ENCODE measurements at regions not wholly inside any gene's neighbourhood (a gene's known extent, or its start where the extent isn't known, plus 50 kb on each side); places are given as distances from the start of the nearest gene placed in this dataset.

- no peak for DNase-seq (ENCODE audit: low read depth)
Measured at GRCh38 chr2:199707593-199708185, 143.3 kb downstream of the FTCDNL1 start.

GRCh38 chr2:199705538-199705937 is 145.5 kb downstream of the FTCDNL1 start:
- DNase-seq (ENCODE audit: low read depth), result no peak

- DNase-seq (ENCODE audit: low read depth), result peak; percentile 16
Measured at GRCh38 chr2:199704358-199705238, 146.4 kb downstream of the FTCDNL1 start.

GRCh38 chr2:199703199-199703598 is 147.8 kb downstream of the FTCDNL1 start:
- no peak for DNase-seq (ENCODE audit: low read depth)

- no peak for DNase-seq (ENCODE audit: low read depth)
Measured at GRCh38 chr2:199697469-199697868, 153.5 kb downstream of the FTCDNL1 start.

- DNase-seq (ENCODE audit: low read depth), result no peak
Measured at GRCh38 chr2:199696048-199696447, 154.9 kb downstream of the FTCDNL1 start.

- no peak for DNase-seq (ENCODE audit: low read depth)
Measured at GRCh38 chr2:199693861-199694260, 157.1 kb downstream of the FTCDNL1 start.

- DNase-seq (ENCODE audit: low read depth), result peak; percentile 2
Measured at GRCh38 chr2:199692489-199692888, 158.5 kb downstream of the FTCDNL1 start.

- DNase-seq (ENCODE audit: low read depth), result no peak
Measured at GRCh38 chr2:199690225-199690624, 160.8 kb downstream of the FTCDNL1 start.

GRCh38 chr2:199685669-199686068 is 165.3 kb downstream of the FTCDNL1 start:
- DNase-seq (ENCODE audit: low read depth), result no peak

- no peak for DNase-seq (ENCODE audit: low read depth)
Measured at GRCh38 chr2:199684832-199685231, 166.2 kb downstream of the FTCDNL1 start.

GRCh38 chr2:199684168-199684567 is 166.8 kb downstream of the FTCDNL1 start:
- DNase-seq (ENCODE audit: low read depth), result no peak

GRCh38 chr2:199682001-199682400 is 169.0 kb downstream of the FTCDNL1 start:
- DNase-seq (ENCODE audit: low read depth), result no peak

- DNase-seq (ENCODE audit: low read depth), result no peak
Measured at GRCh38 chr2:199680482-199680881, 170.5 kb downstream of the FTCDNL1 start.

- no peak for DNase-seq (ENCODE audit: low read depth)
Measured at GRCh38 chr2:199679883-199680282, 171.1 kb downstream of the FTCDNL1 start.

- DNase-seq (ENCODE audit: low read depth), result no peak
Measured at GRCh38 chr2:199677881-199678280, 173.1 kb downstream of the FTCDNL1 start.

GRCh38 chr2:199668645-199669044 is 182.3 kb downstream of the FTCDNL1 start:
- DNase-seq (ENCODE audit: low read depth), result no peak

GRCh38 chr2:199663157-199663556 is 187.8 kb downstream of the FTCDNL1 start:
- DNase-seq (ENCODE audit: low read depth), result no peak

GRCh38 chr2:199662255-199662654 is 188.7 kb downstream of the FTCDNL1 start:
- DNase-seq (ENCODE audit: low read depth), result no peak

- DNase-seq (ENCODE audit: low read depth), result no peak
Measured at GRCh38 chr2:199660167-199660566, 190.8 kb downstream of the FTCDNL1 start.

- peak; percentile 22 for DNase-seq (ENCODE audit: low read depth)
Measured at GRCh38 chr2:199659207-199659606, 191.8 kb downstream of the FTCDNL1 start.

- DNase-seq (ENCODE audit: low read depth), result no peak
Measured at GRCh38 chr2:199646439-199646838, 188.7 kb upstream of the SATB2 start.

GRCh38 chr2:199631129-199631528 is 173.4 kb upstream of the SATB2 start:
- no peak for DNase-seq (ENCODE audit: low read depth)

GRCh38 chr2:199629301-199629700 is 171.6 kb upstream of the SATB2 start:
- no peak for DNase-seq (ENCODE audit: low read depth)
